NT2/D1 (cell line): ENCODE measurements at regions not wholly inside any gene's neighbourhood (a gene's known extent, or its start where the extent isn't known, plus 50 kb on each side); places are given as distances from the start of the nearest gene placed in this dataset.

Source experiments
- SUZ12 ChIP-seq: IDR thresholded peaks from 2 replicates; pipeline ENCODE4 v1.6.1; 2011; ENCODE audit not compliant: insufficient read length, insufficient read depth; ENCODE audit errors: extremely low read depth
- YY1 ChIP-seq: IDR thresholded peaks from 2 replicates; pipeline ENCODE4 v1.6.1; 2011; ENCODE audit not compliant: insufficient read length, insufficient read depth
- ZNF274 ChIP-seq: IDR thresholded peaks from 2 replicates; pipeline ENCODE4 v1.6.1; 2011; ENCODE audit warnings: mild to moderate bottlenecking, low read depth, low read length

DNA sequence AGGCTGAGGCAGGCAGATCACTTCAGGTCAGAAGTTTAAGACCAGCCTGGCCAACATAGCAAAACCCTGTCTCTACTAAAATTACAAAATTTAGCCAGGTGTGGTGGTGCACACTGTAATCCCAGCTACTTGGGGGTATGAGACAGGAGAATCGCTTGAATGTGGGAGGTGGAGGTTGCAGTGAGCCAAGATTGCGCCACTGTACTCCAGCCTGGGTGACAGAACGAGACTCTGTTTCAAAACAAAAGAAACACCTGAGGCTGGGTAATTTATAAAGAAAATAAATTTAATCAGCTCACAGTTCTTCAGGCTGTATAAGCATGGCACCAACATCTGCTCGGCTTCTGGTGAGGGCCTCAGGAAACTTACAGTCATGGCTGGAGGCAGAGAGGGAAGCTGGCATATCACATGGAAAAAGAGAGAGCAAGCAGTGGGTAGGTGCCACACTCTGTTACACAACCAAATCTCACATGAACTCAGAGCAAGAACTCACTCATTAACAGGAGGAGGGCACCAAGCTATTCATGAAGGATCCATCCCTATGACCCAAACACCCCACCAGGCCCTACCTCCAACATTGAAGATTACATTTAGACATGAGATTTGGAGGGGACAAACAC lies 244.1 kb upstream of the RBBP8 start:
- TF ChIP-seq YY1 (no peak), ZNF274 (no peak), SUZ12 (no peak)
